Stimulated activated naive CD8-positive, alpha-beta T cell treated with anti-CD3 and anti-CD28 coated beads, Interleukin-15, amount 100 ng/mL, for 72 hours (primary cell): ENCODE measurements at regions not wholly inside any gene's neighbourhood (a gene's known extent, or its start where the extent isn't known, plus 50 kb on each side); places are given as distances from the start of the nearest gene placed in this dataset.
"Not testable (repeated sequence)": the region's sequence is repeated elsewhere in the genome, so short reads cannot be mapped to it uniquely, and the experiment has no call there.

Experiments
- ATAC-seq: fragments of 150-1000 bp; cut with Tn5 transposase; 2 replicates; pipeline ENCODE4 v1.10.0; 2021; ENCODE audit warnings: mild to moderate bottlenecking, moderate library complexity
- DNase-seq, 2 donors: peaks; one replicate each; pipeline ENCODE4 v3.0.0; 2021 to 2022
- H3K27ac Mint-ChIP-seq, 2 donors: one replicate each; pipeline ENCODE4 v1.8.0; 2022; ENCODE audit warnings: mild to moderate bottlenecking in 2 of 2, mixed read lengths in 2 of 2, moderate library complexity in 2 of 2
- H3K27me3 Mint-ChIP-seq: one replicate; pipeline ENCODE4 v1.8.0; 2022; ENCODE audit warnings: mixed read lengths
- H3K4me1 Mint-ChIP-seq: one replicate; pipeline ENCODE4 v1.8.0; 2022; ENCODE audit warnings: mild to moderate bottlenecking, mixed read lengths
- H3K4me3 Mint-ChIP-seq, 2 donors: one replicate each; pipeline ENCODE4 v1.8.0; 2022; ENCODE audit warnings: mild to moderate bottlenecking in 2 of 2, mixed read lengths in 2 of 2, moderate library complexity in 1 of 2
- H3K9me3 Mint-ChIP-seq, 2 donors: one replicate each; pipeline ENCODE4 v1.8.0; 2022; ENCODE audit warnings: mixed read lengths in 2 of 2

GRCh38 chr10:21421016-21421415, 104.5 kb downstream of the SKIDA1 start:
- ATAC-seq (no peak), DNase-seq (no peak)
- Mint-ChIP-seq H3K27ac (no peak overlapping the region), H3K27me3 (no peaks in the 10 kb centered on the region), H3K4me3 (no peak overlapping the region), H3K4me1 (no peaks in the 10 kb centered on the region), H3K9me3 (no peaks in the 10 kb centered on the region)

DNA sequence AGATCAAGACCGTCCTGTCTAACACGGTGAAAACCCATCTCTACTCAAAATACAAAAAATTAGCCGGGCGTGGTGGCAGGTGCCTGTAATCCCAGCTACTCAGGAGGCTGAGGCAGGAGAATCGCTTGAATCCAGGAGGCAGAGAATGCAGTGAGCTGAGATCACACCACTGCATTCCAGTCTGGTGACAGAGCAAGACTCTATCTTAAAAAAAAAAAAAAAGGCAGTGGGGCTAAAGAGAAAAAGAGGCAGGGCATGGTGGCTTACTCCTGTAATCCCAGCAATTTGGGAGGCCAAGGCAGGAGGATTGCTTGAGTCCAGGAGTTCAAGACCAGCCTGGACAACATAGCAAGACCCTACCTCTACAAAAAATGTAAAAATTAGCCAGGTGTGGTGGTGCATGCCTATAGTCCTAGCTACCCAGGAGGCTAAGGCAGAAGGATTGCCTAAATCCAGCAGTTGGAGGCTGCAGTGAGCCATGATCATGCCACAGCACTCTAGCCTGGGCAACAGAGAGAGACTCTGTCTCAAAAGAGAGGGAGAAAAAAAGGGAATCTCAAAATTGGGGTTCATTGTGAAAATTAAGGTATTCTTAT, 106.4 kb downstream of the SKIDA1 start:
- not testable (repeated sequence) for H3K4me1 Mint-ChIP-seq, H3K27me3 Mint-ChIP-seq, H3K9me3 Mint-ChIP-seq

DNA sequence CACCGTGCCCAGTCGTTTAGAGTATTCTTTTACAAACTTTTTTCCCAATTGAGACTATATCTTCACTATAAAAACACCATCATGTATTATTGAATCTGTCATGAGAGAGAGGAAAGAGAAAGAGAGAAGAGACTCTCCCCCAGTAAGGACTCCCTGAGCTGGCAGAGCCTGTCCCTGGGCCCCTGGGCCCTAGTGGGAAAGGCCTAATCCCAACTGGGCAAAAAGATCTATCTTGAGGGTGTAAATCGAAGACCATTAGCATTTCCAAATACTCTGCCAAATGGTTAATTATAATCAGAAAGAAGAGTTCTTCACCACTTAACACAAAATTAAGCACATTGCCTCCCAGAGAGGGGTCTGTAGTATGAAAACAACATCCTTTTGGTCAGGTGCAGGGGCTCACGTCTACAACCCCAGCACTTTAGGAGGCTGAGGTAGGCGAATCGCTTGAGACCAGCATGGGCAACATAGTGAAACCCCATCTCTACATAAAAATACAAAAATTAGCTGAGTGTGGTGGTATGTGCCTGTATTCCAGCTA, 108.2 kb downstream of the SKIDA1 start:
- DNase-seq (no peak), ATAC-seq (no peak)
- Mint-ChIP-seq H3K9me3 (no peaks in the 10 kb centered on the region), H3K4me1 (no peaks in the 10 kb centered on the region), H3K27ac (no peak overlapping the region), H3K4me3 (no peak overlapping the region), H3K27me3 (no peaks in the 10 kb centered on the region)

More for the DNA sequence above, 106.4 kb downstream of the SKIDA1 start:
- ATAC-seq, H3K4me3 Mint-ChIP-seq, DNase-seq, H3K27ac Mint-ChIP-seq: not testable (repeated sequence)

GRCh38 chr10:21413680-21414079, 111.8 kb downstream of the SKIDA1 start:
- no peak overlapping the region for H3K4me3 Mint-ChIP-seq
- no peak for ATAC-seq
- no peak for DNase-seq
- H3K9me3 Mint-ChIP-seq: no peaks in the 10 kb centered on the region
- no peaks in the 10 kb centered on the region for H3K27me3 Mint-ChIP-seq
- no peak overlapping the region for H3K27ac Mint-ChIP-seq
- H3K4me1 Mint-ChIP-seq: no peaks in the 10 kb centered on the region

GRCh38 chr10:21413268-21413667, 112.2 kb downstream of the SKIDA1 start:
- no peak for DNase-seq
- no peaks in the 10 kb centered on the region for H3K27me3 Mint-ChIP-seq
- no peak for ATAC-seq
- no peaks in the 10 kb centered on the region for H3K4me1 Mint-ChIP-seq
- H3K27ac Mint-ChIP-seq: no peak overlapping the region
- no peaks in the 10 kb centered on the region for H3K9me3 Mint-ChIP-seq
- H3K4me3 Mint-ChIP-seq: no peak overlapping the region

DNA sequence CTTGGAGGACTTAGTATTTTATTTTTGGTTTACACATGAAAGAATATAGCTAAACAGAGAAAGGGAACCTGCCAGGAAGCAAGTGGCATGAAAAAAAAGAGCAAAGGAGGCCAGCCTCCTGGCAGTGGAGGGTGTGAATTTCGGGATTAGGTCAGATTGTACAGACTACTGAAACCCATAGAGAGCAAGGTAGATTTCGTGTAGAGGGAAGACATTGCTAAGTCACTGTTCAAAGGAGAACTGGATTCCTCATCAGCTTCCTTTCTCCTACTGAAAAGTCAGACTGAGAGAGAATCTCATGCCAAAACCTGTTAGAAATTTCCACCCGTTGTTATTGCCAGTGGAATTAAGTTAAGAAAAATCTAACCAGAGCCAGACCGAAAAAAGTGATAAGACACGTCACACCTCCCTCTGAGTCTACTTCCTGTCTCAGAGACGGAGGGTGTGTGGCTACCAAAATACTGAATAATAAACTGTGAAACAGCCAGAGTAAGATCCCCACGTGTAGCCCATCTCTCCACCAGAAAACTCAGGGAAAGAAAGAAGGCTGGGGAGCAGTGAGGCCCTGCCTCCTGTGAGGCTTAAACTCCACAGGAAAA, 118.8 kb downstream of the SKIDA1 start:
- H3K27ac Mint-ChIP-seq: peak overlapping the region; percentile 28 to 37
- H3K9me3 Mint-ChIP-seq: no peaks in the 10 kb centered on the region
- H3K4me3 Mint-ChIP-seq: peak overlapping the region in 1 of 2 donors; percentile 5
- DNase-seq (no peak), ATAC-seq (peak; percentile 75)
- no peaks in the 10 kb centered on the region for H3K27me3 Mint-ChIP-seq
- H3K4me1 Mint-ChIP-seq: peaks cover 15% of the 10 kb centered on the region

- ATAC-seq: no peak
- Mint-ChIP-seq H3K27me3 (no peaks in the 10 kb centered on the region), H3K4me3 (no peak overlapping the region), H3K9me3 (no peaks in the 10 kb centered on the region), H3K4me1 (peaks cover 15% of the 10 kb centered on the region), H3K27ac (peak overlapping the region; percentile 28 to 37)
- no peak for DNase-seq
Measured at GRCh38 chr10:21405981-21406380, 119.5 kb downstream of the SKIDA1 start.

- no peak for ATAC-seq
- peaks cover 15% of the 10 kb centered on the region for H3K4me1 Mint-ChIP-seq
- no peak overlapping the region for H3K27ac Mint-ChIP-seq
- DNase-seq: no peak
- H3K4me3 Mint-ChIP-seq: no peak overlapping the region
- H3K9me3 Mint-ChIP-seq: no peaks in the 10 kb centered on the region
- H3K27me3 Mint-ChIP-seq: peaks cover 7% of the 10 kb centered on the region
Measured at GRCh38 chr10:21403256-21404015, 122.0 kb downstream of the SKIDA1 start.

- DNase-seq (no peak), ATAC-seq (no peak)
- Mint-ChIP-seq H3K4me3 (no peak overlapping the region), H3K9me3 (no peaks in the 10 kb centered on the region), H3K27ac (no peak overlapping the region), H3K27me3 (peaks cover 7% of the 10 kb centered on the region), H3K4me1 (peaks cover 15% of the 10 kb centered on the region)
Measured at GRCh38 chr10:21402606-21403083, 122.8 kb downstream of the SKIDA1 start.

DNA sequence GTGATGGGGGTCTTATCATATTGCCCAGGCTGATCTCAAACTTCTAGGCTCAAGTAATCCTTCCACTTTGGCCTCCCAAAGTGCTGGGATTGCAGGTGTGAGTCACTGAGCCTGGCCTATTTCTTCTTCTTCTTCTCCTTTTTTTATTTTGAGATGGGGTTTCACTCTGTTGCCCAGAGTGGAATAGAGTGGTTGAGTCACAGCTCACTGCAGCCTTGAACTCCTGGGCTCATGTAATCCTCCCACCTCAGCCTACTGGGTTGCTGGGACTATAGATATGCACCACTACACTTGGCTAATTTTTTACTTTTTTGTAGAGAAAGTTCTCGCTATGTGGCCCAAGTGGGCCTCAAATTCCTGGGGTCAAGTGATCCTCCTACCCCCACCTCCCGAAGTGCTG, 124.3 kb downstream of the SKIDA1 start:
- Mint-ChIP-seq H3K4me3 (no peak overlapping the region), H3K4me1 (peaks cover 2% of the 10 kb centered on the region), H3K27me3 (peaks cover 7% of the 10 kb centered on the region), H3K27ac (peak overlapping the region in 1 of 2 donors; percentile 13), H3K9me3 (no peaks in the 10 kb centered on the region)
- ATAC-seq: no peak
- no peak for DNase-seq

DNA sequence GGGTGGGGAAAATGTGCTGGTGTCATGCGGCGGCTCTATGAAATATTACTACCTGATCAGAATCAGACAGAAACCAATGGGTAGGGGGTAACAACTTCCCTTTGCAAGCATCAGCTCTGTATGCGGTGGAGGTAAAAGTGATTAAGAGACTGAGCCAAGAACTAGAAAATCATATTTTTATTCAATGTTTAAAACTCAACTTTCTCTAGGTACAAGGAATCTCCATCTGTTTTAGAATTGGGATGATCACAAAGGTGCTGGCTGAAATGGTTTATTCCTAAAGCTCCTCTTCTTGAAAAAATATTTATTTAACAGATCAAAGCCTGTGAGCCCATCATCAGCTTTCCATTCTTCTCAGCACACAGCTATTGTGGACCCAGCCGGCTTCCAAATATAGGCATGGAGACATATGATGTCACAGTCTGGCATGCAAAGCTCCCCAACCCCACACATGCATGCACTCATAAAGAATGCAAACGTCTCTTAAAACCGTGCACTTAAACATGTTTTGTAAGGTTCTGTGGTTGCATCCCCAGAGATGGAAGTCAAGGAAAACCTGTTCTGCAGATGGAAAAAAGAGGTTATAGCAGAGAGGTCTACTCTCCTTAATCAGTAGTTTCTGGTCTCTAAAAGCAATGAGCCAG, 126.0 kb downstream of the SKIDA1 start:
- peaks cover 7% of the 10 kb centered on the region for H3K27me3 Mint-ChIP-seq
- DNase-seq (no peak), ATAC-seq (no peak)

GRCh38 chr10:21398563-21399231, 126.8 kb downstream of the SKIDA1 start:
- DNase-seq: no peak
- peaks cover 0 to 5% of the 10 kb centered on the region in 2 donors for H3K9me3 Mint-ChIP-seq
- peaks cover 7% of the 10 kb centered on the region for H3K27me3 Mint-ChIP-seq
- no peak for ATAC-seq
- no peak overlapping the region for H3K27ac Mint-ChIP-seq
- H3K4me1 Mint-ChIP-seq: no peaks in the 10 kb centered on the region
- H3K4me3 Mint-ChIP-seq: no peak overlapping the region

More for the DNA sequence above, 126.0 kb downstream of the SKIDA1 start:
- Mint-ChIP-seq H3K4me1 (no peaks in the 10 kb centered on the region), H3K9me3 (peaks cover 0 to 5% of the 10 kb centered on the region in 2 donors), H3K27ac (no peak overlapping the region), H3K4me3 (no peak overlapping the region)

DNA sequence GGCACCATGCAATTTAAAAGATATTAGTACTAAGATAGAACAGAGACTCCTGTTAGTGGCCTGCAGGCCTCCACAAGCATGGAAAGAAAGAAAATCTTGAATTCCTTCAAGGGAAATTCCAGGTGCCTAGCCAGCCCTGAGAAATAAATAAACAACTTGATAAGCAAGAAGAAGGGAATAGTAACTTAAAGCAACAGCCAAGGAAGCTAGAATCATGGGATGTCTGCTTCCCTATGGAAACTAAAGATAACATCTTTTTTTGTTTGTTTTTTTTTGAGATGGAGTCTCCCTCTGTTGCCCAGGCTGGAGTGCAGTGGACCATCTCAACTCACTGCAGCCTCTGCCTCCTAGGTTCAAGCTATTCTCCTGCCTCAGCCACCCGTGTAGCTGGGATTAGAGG, 128.6 kb downstream of the SKIDA1 start:
- peaks cover 0 to 5% of the 10 kb centered on the region in 2 donors for H3K9me3 Mint-ChIP-seq
- H3K27me3 Mint-ChIP-seq: peaks cover 7% of the 10 kb centered on the region
- H3K27ac Mint-ChIP-seq: no peak overlapping the region
- H3K4me3 Mint-ChIP-seq: no peak overlapping the region
- DNase-seq (no peak), ATAC-seq (no peak)
- H3K4me1 Mint-ChIP-seq: no peaks in the 10 kb centered on the region

DNA sequence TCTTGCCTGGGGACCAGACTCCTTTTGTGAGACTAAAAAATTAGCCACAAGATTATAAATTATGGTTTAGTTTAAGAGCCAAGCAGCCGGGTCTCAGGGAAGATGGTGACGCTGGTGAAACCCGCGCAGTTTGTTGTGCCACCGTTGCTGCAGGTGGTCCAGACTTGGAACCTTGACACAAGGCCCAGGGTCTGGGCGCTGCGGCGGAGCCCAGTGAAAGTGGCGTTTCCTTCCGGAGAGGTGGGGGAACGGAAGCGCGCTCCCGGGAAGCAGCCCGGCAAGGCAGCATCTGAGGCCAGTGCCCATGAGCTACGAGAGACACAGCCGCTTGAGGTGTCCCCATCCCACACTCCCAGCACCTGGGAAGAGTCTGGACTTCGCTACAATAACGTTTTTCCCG, 131.6 kb downstream of the SKIDA1 start:
- Mint-ChIP-seq H3K27me3 (no peaks in the 10 kb centered on the region), H3K4me1 (no peaks in the 10 kb centered on the region), H3K4me3 (no peak overlapping the region), H3K9me3 (peaks cover 0 to 5% of the 10 kb centered on the region in 2 donors), H3K27ac (no peak overlapping the region)
- no peak for DNase-seq
- no peak for ATAC-seq

GRCh38 chr10:21388589-21388988, 136.9 kb downstream of the SKIDA1 start:
- ATAC-seq (no peak), DNase-seq (no peak)
- H3K27me3 Mint-ChIP-seq: no peaks in the 10 kb centered on the region
- H3K4me3 Mint-ChIP-seq: no peak overlapping the region
- H3K4me1 Mint-ChIP-seq: no peaks in the 10 kb centered on the region
- H3K27ac Mint-ChIP-seq: no peak overlapping the region
- H3K9me3 Mint-ChIP-seq: no peaks in the 10 kb centered on the region
